ENCODE measurements at regions not wholly inside any gene's neighbourhood (a gene's known extent, or its start where the extent isn't known, plus 50 kb on each side); places are given as distances from the start of the nearest gene placed in this dataset.

GRCh38 chr2:125424266-125424785 lies 1231.6 kb upstream of the GYPC start:
- no peak overlapping the region for H3K27ac Mint-ChIP-seq (ENCODE audit: low read depth, unreplicated experiment)
- no peaks in the 10 kb centered on the region for H3K9me3 Mint-ChIP-seq (ENCODE audit: unreplicated experiment)
- BruUV-seq (replicated peaks), result no TSS peak

GRCh38 chr2:125427721-125428315 lies 1228.1 kb upstream of the GYPC start:
- POLR2A ChIA-PET, result no interaction called here
- H3K36me3 Mint-ChIP-seq (ENCODE audit: insufficient read depth, unreplicated experiment), result no peaks in the 10 kb centered on the region
- CTCF ChIA-PET, result interaction anchor here (0.7 kb wide), 1 partner anchor 20 kb away, joined by 4 read pairs; no protein-coding TSS in a partner anchor
- BruUV-seq (replicated peaks), result no TSS peak
- no peaks in the 10 kb centered on the region for H3K27me3 Mint-ChIP-seq (ENCODE audit: insufficient read depth, unreplicated experiment)
- DNase-seq (ENCODE audit: unreplicated experiment), result no peak
- H3K27ac Mint-ChIP-seq (ENCODE audit: low read depth, unreplicated experiment), result no peak overlapping the region
- H3K4me1 Mint-ChIP-seq (ENCODE audit: insufficient read depth, unreplicated experiment), result no peaks in the 10 kb centered on the region
- H3K4me3 Mint-ChIP-seq (ENCODE audit: unreplicated experiment), result no peak overlapping the region
- no peak for TF ChIP-seq CTCF (IDR thresholded peaks at IDR 0.05; ENCODE audit: unreplicated experiment)
- no peaks in the 10 kb centered on the region for H3K9me3 Mint-ChIP-seq (ENCODE audit: unreplicated experiment)
- intact Hi-C loops (cut with micrococcal nuclease), result no loop called here

More at GRCh38 chr2:125424266-125424785, 1231.6 kb upstream of the GYPC start:
- H3K27me3 Mint-ChIP-seq (ENCODE audit: insufficient read depth, unreplicated experiment), result no peaks in the 10 kb centered on the region
- ChIA-PET POLR2A (no interaction called here), CTCF (no interaction called here)
- H3K4me1 Mint-ChIP-seq (ENCODE audit: insufficient read depth, unreplicated experiment), result no peaks in the 10 kb centered on the region
- peak; percentile 2 for DNase-seq (ENCODE audit: unreplicated experiment)
- no peaks in the 10 kb centered on the region for H3K36me3 Mint-ChIP-seq (ENCODE audit: insufficient read depth, unreplicated experiment)
- intact Hi-C loops (cut with micrococcal nuclease), result no loop called here
- no peak overlapping the region for H3K4me3 Mint-ChIP-seq (ENCODE audit: unreplicated experiment)
- TF ChIP-seq CTCF (IDR thresholded peaks at IDR 0.05; ENCODE audit: unreplicated experiment), result no peak

- ChIA-PET CTCF (interaction anchor here (0.8 kb wide), 1 partner anchor 13 kb away, joined by 3 read pairs; no protein-coding TSS in a partner anchor), POLR2A (interaction anchor here (0.7 kb wide), 1 partner anchor 13 kb away, joined by 3 read pairs; no protein-coding TSS in a partner anchor)
- intact Hi-C loops (cut with micrococcal nuclease), result no loop called here
- no peak overlapping the region for H3K4me3 Mint-ChIP-seq (ENCODE audit: unreplicated experiment)
- TF ChIP-seq CTCF (IDR thresholded peaks at IDR 0.05; ENCODE audit: unreplicated experiment), result no peak
- H3K9me3 Mint-ChIP-seq (ENCODE audit: unreplicated experiment), result peaks cover 7% of the 10 kb centered on the region
- no peak for DNase-seq (ENCODE audit: unreplicated experiment)
- no TSS peak for BruUV-seq (replicated peaks)
- no peaks in the 10 kb centered on the region for H3K36me3 Mint-ChIP-seq (ENCODE audit: insufficient read depth, unreplicated experiment)
- H3K27me3 Mint-ChIP-seq (ENCODE audit: insufficient read depth, unreplicated experiment), result no peaks in the 10 kb centered on the region
- H3K4me1 Mint-ChIP-seq (ENCODE audit: insufficient read depth, unreplicated experiment), result no peaks in the 10 kb centered on the region
- H3K27ac Mint-ChIP-seq (ENCODE audit: low read depth, unreplicated experiment), result no peak overlapping the region
Measured at GRCh38 chr2:125444106-125444505, 1211.9 kb upstream of the GYPC start.

- H3K36me3 Mint-ChIP-seq (ENCODE audit: insufficient read depth, unreplicated experiment), result no peaks in the 10 kb centered on the region
- POLR2A ChIA-PET, result no interaction called here
- intact Hi-C loops (cut with micrococcal nuclease), result no loop called here
- no peak for TF ChIP-seq CTCF (IDR thresholded peaks at IDR 0.05; ENCODE audit: unreplicated experiment)
- BruUV-seq (replicated peaks), result no TSS peak
- H3K9me3 Mint-ChIP-seq (ENCODE audit: unreplicated experiment), result peaks cover 11% of the 10 kb centered on the region
- no peaks in the 10 kb centered on the region for H3K4me1 Mint-ChIP-seq (ENCODE audit: insufficient read depth, unreplicated experiment)
- H3K4me3 Mint-ChIP-seq (ENCODE audit: unreplicated experiment), result no peak overlapping the region
- CTCF ChIA-PET, result interaction anchor here (0.8 kb wide), 1 partner anchor 63 kb away, joined by 3 read pairs; no protein-coding TSS in a partner anchor
- H3K27ac Mint-ChIP-seq (ENCODE audit: low read depth, unreplicated experiment), result no peak overlapping the region
- H3K27me3 Mint-ChIP-seq (ENCODE audit: insufficient read depth, unreplicated experiment), result no peaks in the 10 kb centered on the region
- DNase-seq (ENCODE audit: unreplicated experiment), result no peak
Measured at GRCh38 chr2:125445495-125445894, 1210.5 kb upstream of the GYPC start.

All from MCF 10A (cell line).